ENCODE measurements at regions not wholly inside any gene's neighbourhood (a gene's known extent, or its start where the extent isn't known, plus 50 kb on each side); places are given as distances from the start of the nearest gene placed in this dataset.

DNA sequence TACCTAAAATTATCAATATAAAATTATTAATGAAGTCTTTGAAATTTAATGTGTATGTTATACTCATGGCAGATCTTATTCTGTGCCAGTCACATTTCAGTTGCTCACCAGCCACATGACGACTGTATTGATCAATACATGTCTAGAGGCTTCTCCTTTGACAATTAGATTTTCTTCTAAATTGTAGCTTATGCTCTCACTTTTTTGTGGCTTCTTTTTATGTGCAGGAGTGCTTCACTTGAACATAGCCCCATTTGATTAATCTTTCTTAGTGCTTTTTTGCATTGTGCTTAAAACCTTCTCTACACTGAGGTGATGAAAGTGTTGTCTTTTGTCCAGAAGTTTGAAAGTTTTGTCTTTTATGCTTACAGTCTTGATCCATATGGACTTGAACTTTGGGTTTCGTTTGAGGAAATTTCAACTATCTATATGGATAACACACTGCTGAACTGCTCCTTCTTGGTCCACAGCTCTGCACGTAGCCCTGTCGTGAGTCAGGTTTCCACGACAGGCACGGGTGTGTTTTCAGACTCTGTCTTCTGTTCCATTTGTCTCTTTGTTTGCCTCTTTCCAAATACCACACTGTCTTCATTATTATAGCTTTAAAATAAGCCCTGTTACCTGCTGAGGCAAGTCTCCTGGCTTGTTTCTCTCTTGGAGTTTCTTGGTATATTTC lies 393.9 kb upstream of the CFAP20DC start:
- no peak for DNase-seq

DNA sequence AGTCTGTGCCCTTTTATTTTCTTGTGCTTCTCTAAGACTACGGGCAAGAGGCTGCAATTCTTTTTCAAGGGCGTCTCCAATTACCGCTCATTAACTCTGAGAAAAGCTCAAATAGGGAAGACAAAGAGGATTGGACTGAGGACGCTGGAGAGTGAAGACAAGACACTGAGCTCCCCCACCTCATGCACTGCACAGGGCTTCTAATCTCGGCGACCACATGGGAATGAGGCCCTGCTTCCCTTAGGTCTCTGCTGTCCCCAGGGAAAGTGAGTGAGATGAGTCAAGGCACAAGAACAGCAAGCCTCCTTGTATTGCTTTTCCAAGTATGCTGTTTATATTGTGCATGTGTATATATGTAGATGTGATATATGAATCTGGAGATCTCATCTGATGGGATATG lies 392.2 kb upstream of the CFAP20DC start:
- peak; percentile 38 for DNase-seq

DNA sequence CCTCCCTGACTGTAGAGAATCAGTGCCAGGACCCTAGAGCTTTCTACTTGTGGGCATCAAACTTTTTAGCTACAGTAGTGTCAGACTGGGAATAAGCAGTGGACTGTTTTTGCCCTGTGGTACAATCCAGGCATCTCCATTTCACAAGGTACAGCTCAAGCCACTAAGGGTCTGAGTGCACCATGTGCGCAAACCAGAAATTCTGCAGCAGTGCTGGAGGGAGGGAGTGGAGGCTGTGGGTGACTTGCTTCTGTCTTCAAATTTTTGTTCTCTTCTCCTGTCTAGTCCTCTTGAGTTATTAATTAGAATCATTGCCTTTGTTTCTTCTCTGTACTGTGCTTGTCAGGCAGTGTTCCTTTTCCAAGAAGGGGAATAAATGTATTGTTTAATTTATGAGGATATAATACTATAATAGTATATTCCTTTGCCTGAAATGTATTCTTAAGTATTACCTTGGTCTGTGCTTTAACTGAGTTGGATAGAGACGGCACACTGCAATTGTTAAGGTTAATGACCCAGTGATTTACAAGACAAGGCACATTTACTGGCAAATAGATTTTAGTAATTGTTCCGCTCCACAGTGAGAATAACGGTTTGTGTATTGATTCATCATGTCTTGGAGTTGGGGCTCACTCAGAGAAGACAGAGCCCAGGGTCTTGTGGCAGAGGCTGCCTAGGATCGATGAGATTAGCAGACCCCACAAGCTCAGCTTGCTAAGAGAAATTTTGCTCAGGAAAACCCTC lies 390.6 kb upstream of the CFAP20DC start:
- DNase-seq = no peak

DNA sequence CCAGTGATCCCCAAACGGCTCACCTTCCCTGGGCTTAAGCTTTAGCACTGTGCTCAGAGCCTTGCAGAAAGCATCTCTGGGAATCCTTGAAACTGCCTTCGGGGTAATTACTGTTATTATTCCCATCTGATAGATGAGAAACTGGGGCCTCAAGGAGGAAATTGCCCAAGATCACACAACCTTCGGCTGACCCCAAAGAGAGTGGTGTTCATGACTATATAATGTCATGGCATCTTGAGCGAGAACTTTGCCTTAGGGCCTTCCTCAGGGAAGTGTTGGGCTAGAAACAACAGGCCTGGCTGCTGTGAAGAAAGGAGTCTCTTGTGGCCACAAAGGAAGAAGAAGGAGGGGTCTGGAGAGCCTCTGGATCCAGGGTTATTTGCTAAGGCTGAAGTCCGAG lies 388.7 kb upstream of the CFAP20DC start:
- no peak for DNase-seq

DNA sequence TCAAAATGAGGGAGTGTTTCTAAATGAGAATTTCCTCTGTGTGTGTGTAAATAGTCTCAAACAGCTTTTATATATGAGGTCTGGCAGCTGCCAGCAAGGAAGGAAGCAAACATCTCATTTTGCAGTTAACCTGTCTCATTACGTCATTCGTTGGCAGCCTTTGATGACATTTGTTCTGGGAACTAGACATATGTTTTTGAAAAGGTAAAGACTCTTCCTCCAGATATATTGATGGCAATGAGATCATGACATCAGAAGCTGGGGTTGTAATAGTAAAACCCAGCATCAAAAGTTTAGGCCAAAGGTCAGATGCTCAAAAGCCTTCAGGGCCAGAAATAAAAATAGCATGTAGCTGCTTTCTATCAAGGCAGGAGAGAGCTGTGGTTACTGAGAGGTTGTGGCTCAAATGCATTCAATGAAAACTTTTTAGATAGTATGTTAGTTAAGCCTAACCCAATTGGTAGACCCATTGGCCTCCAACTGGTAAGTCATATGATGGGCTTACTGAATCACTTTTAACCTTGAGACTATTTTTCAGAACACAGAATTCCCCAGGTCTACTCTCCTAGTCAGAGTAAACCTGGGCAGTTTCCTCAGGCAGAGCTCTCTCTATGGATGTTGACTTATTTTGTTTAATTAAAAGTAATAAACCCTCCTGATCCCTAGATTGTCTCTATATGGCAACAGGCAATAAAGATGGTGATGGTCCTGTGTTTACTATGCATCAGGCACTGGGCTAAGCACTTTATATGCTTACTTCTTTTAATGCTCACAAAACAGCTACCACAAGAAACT lies 386.5 kb upstream of the CFAP20DC start:
- DNase-seq = no peak

DNA sequence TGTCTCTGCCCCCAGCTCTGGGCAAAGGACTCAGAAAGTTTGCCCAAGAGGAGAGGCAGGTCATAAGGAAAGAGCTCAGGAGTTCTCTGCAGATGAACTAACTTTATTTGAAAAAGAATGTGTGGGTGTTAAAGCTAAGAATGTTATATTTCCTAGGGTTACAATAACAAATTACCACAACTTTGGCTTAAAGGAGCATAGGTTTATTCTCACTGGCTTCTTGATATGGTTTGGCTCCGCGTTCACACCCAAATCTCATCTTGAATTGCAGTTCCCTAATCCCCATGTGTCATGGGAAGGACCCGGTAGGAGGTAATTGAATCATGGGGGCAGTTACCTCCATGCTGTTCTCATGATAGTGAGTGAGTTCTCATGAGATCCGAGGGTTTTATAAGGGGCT lies 383.7 kb upstream of the CFAP20DC start:
- no peak for DNase-seq

DNA sequence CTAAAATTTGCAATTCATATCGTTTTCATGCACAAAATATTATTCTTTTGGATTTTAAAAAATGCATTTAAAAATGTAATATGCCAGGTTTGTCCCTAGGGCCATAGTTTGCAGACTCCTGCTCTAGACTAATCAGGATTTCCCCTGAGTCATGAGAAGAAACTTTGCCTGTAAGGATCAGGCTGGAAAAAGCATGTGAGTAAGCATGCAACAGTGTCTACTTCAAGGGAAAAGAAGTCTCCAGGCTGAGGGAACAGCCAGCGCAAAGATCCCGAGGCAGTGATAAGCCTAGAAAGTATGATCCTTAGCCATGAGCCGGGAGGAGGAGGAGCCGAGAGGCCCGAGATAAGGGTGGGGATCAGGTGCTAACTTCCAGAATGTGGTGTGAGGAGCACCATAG lies 382.8 kb upstream of the CFAP20DC start:
- peak; percentile 62 for DNase-seq

DNA sequence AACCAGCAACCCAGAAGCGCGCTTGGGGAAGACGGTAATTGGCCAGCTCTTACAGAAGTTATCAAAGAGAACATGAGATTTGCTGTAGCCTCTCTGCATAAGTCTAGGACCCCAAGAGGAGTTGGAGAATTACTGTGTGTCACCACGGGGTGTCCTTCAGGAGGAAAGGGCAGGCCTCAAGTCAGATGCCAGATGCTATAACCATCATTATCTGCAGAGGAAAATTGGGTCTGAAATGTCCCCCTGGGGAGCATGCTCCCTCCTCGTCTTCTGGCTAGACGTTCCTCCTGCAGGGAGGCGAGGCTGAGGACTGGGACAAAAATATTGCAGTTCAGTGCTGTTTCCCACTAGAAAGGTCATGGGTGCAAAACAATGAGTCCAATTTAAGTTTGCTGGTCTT lies 380.5 kb upstream of the CFAP20DC start:
- DNase-seq = no peak

DNA sequence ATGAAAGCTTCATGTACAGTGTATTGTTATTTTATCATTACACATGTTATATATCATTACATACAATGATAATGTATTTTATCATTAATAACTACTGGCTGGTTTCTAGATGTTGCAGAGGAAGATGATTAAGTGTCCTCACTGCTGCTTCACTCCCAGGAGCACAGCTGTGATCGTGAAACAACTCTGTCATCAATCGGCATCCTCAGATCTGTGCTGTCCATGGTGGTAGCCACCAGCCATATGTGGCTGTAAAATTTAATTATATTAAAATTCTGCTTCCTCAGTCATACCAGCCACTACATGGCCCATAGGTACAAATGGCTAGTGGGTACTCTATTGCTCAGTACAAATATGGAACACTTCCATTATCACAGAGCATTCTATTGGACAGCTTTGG lies 379.4 kb upstream of the CFAP20DC start:
- peak; percentile 34 for DNase-seq

DNA sequence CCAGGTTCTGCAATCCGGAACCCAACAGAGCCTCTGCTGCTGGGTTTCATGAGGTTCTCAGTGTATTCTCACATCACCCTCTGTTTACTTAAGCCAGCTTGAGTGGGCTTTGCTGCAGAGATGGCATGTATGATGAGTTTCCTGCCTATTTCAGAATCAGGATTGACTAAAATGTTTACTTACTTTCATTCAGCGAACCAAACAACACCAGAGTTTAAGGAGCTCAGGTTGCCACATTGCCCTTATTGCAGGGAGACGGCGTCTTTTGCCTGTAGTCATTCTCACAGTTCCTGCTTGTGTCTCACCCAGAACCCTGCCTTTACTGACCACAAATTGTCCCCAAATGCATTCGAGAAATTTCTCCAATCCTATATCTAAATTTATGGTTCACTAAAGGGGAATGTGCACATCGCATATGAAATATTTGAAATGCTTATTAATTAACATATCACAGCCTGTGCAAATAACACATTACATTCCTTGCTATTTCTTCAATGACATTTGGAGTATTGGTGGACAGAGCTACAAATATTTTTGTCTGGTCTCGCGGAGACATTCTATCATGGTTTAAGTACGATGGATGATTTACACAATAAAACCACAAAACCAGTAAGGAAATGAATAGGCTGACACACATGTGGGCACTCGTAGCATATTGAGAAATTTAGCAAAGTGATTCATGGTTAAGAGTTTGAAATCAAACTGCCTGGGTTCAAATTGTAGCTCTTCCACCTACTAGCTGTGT lies 377.2 kb upstream of the CFAP20DC start:
- peak; percentile 95 for DNase-seq

DNA sequence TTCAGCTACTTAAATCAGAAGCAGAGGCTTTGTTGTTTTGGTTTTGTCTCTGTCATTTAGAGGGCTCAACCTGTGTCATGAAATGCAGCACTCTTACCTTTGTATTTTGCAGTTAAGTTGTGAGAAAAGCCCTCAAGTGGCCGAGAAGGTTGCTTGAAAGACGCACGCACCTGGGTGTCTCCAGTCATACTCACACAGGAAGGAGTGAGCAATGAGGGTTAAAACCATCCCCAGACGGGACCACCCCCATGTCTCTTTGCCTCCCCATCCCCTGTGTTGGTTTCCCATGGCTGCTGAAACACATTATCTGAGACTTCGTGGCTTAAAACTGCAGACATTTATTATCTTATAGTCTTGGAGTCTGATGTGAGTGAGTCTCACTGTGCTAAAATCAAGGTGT lies 376.1 kb upstream of the CFAP20DC start:
- no peak for DNase-seq

DNA sequence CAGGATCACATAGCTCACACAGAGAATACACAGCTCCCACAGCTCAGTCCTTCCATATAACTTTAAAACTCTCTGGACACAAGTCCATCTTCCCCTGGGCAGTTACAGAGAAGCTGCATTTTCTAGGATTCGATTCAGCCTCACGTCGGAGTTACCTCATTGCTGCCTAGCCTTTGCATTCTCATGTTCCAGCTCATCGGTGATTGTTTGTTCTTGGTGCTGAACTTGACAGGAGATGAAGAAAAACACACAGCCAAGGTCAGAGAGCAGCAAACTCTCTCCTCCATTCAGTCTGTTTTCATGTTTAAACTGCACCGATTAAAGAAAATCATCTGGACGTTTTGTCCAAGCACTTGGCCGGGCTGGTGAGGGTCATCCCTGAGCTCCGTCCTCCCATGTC lies 375.5 kb upstream of the CFAP20DC start:
- DNase-seq = peak; percentile 68

DNA sequence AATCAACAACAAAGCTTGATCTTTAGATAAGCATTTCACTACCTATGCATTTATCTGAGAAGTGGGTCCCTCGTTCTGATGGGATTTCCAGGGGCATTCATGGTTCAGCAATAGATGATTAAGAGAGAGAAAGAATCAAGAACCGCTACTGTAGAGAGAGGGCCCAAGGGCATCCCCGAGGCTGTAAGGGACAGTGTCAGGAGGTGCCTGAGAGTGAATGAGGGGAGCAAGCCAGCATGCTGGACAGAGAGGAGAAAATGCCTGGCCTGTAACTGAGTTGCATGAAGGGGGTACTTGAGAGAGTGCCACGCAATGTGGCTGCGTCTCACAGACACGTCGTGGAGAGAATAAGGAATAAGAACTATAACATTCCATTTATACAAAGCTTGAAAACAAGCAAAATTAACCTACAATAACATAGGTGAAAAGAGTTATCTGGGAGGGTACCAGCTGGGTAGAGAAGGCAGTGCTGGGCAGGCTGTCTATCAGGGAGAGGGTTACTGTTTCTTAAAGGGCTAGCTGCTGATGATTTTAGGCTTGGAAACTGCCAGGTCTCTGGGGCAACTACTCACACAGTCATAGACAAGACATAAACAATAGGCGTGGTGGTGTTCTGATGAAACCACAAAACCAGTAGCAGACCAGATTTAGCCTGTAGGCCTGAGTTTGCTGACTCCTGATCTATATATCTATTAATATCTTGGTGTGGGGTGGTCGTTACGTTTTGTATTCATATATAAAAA lies 374.6 kb upstream of the CFAP20DC start:
- DNase-seq = peak; percentile 79

DNA sequence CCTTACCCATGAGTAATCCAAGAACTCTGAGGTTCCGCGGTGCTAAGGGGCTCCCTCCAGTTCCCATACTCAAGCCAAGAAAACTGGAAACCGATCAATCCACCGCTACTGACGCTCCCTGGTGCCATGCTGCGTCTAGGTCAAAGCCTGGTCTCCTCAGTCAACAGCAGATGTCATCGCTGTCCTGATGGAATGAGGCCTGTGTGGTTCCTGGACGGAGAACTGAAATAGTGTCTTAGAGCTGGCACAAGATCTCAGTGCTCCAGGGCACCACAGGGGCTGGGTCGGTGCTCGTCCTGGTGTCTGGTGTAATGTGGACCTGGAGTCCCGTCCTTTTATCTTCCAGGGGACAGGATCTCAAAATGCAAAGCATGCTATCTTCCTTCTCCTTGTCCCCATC lies 373.9 kb upstream of the CFAP20DC start:
- DNase-seq = no peak

DNA sequence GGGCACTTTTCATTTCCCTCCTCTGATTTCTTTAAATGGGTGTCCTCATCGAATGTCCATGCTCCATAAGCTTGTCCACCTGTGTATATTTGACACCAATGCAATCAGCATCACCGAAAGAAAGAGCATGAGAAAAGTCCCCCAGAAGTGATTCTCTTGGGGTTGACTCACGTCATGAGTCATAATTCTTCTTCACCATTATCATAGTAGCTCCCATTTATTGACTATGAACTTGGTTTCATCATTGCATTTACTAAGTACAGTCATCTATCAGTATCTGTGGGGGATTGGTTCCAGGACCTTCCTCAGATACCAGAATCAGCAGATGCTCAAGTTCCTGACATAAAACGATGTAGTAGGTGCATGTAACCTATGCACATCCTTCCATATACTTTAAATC lies 372.5 kb upstream of the CFAP20DC start:
- peak; percentile 78 for DNase-seq

DNA sequence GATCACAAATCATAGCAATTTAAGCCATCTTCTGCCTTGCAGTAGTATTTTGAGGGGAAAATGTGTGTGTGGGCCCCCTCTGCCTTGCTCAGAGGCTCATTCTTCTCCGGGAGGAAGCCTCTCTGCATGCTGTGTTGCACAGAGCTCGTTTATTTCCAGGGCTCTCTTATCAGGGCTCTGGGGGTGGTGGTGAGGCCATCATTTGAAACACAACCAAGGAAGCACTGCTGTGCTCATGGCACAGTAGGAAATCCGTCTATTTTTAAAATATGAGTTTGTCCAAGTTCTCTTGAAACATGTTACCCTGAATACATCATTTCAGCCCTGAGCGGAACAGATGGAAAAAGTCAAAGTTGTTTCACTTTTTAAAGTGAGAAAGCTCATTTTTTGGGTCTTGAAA lies 369.0 kb upstream of the CFAP20DC start:
- no peak for DNase-seq

DNA sequence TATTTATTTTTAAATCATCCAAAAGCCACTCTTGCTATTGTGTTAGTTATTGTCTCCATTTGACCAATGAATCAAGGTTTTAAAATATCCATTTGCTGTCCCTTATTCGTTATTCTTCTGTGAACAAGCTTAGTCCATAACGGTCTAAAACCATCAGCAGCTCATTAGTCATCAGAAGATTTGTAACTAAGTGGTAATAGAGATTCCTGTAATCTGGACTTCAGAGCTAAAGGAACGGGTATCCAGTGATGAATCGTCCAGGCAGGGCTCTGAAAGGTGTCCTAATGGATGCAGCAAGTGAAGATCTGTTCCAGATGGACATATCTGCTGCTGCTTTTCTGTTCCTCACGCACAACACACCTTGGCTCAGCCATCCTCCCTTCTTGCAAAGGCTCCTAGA lies 362.7 kb upstream of the CFAP20DC start:
- peak; percentile 50 for DNase-seq

DNA sequence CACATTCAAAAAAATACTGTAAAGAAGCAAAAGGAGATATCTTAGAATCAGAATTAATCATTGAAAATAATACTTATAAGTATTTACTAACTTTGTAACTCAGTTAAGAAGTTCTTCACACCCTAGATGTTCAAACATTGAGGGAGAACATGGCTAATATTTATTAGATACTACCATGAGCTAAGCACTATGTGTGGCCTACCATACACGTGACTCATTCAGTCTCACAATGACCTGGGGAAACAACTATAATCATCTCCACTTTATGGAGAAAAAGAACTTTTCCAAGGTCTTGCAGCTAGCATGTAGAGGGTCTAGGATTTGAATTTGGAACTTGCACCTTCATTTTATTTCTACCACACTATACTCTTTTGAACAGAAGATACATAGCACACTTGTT lies 361.9 kb upstream of the CFAP20DC start:
- DNase-seq = peak; percentile 23

DNA sequence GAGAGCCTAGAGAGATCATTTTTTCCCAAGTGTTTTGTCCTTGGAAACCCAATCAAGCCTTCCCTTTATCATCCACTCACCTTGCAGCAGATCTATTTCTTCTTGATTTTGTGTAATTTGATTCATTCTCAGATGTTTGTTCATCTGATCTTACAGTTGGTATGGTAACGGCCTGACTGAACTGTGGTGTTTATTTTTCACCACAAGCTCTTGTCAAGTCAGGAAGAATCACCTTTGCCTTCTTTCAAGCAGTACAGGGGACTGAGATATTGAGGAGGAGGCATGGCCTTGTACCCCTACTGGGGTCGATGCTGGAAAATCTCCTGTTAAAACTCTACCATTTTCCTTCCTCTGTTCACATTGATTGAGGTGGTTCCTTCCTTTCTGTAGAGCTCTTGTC lies 361.4 kb upstream of the CFAP20DC start:
- no peak for DNase-seq

DNA sequence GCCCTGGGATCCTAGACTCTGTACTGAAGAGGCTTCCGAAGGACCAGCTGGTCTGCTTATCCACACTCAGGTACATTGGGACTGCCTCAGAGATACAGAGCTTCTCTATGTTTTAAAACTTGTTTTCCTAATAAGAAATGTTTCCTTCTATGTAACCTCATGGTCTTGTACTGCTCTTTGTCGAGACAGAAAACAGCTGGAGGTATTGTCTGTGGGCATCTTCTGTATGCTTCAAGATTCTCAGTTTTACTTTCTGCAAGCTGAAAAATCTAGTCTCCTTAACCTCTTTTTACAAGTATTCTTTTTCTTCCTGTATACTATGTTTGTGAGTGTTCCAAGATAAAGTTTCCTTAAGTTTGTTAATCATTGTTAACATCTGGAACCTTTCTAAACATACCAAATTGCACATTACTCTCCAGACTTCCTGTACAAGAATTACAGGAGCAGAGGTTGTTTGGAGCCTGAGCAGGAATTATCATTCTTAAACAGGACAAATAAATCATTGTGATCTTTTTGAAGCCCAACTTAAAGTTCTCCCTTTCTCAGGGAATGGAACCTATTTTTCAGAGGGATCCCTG lies 358.3 kb upstream of the CFAP20DC start:
- DNase-seq = no peak

DNA sequence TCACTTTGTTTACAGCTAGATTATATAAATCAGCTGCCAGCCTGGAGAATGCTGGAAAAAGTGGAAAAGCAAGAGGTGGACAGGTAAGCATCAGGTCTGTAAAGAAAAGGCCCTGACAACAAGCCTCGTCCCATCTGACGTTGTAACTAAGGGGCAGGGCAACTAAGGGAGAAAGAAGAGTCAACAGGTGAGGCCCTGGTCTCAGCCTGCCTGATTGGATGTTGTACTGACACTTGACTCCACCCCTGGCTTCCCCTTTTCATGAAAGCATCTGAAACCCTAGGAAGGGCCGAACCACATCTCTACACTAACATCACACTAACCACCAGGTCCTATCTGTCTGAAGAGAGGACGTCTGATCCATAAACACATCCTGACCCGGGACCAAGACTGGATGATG lies 357.6 kb upstream of the CFAP20DC start:
- no peak for DNase-seq

DNA sequence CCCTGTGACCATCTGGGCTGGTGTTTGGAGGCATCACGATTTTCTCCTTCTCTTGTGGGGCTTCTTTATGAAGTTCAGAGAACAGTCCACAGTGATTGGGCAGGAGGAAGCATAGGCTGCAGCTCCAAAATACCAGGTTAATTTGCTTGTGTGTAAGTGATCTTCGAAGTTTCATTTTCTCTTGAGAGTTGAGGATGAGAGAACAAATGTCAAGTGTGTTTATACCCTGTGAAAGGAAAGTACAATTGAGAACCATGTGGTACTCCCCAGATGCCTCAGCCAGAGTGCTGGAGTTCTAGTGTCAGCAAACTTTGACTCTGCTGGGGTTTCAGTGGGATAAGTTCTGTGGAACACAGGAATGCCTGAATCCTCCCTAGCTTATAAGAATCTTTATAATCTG lies 357.1 kb upstream of the CFAP20DC start:
- no peak for DNase-seq

Data from fibroblast of skin of right biceps (primary cell).